ENCODE measurements at regions not wholly inside any gene's neighbourhood (a gene's known extent, or its start where the extent isn't known, plus 50 kb on each side); places are given as distances from the start of the nearest gene placed in this dataset.

- TF ChIP-seq FOXS1 (CRISPR knock-in tag; IDR thresholded peaks at IDR 0.05): no peak
- TF ChIP-seq, protein P1, sequence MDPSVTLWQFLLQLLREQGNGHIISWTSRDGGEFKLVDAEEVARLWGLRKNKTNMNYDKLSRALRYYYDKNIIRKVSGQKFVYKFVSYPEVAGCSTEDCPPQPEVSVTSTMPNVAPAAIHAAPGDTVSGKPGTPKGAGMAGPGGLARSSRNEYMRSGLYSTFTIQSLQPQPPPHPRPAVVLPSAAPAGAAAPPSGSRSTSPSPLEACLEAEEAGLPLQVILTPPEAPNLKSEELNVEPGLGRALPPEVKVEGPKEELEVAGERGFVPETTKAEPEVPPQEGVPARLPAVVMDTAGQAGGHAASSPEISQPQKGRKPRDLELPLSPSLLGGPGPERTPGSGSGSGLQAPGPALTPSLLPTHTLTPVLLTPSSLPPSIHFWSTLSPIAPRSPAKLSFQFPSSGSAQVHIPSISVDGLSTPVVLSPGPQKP (IDR thresholded peaks at IDR 0.05; ENCODE audit: low read depth, low read length): no peak
Measured at GRCh38 chr3:69505770-69506407, 120.0 kb upstream of the FRMD4B start (continued).

GRCh38 chr3:69504232-69504631 is 118.3 kb upstream of the FRMD4B start:
- no peak overlapping the region for H3K27ac ChIP-seq
- H3K9me3 ChIP-seq: no peaks in the 10 kb centered on the region
- 23% methylated on average over 3 of the region's 3 CpGs for WGBS (ENCODE audit: missing lambda C conversion rate)
- ChIA-PET CTCF (no interaction called here), POLR2A (no interaction called here)
- H3K4me1 ChIP-seq: no peaks in the 10 kb centered on the region
- DNase-seq (ENCODE audit: low read depth in 1 of 2, low spot score in 1 of 2) (no peak), FAIRE-seq (no peak), ATAC-seq (no peak)
- TF ChIP-seq PBX3 (IDR thresholded peaks at IDR 0.05) (no peak), HES2 (IDR thresholded peaks at IDR 0.05) (no peak), TFCP2L1 (CRISPR knock-in tag; IDR thresholded peaks at IDR 0.05) (no peak), NFE2L2 (conservative IDR thresholded peaks at IDR 0.05; ENCODE audit: low read length) (no peak), FOXS1 (CRISPR knock-in tag; IDR thresholded peaks at IDR 0.05) (no peak), HDAC2 (IDR thresholded peaks at IDR 0.05) (no peak), MYC (IDR thresholded peaks at IDR 0.05; ENCODE audit: borderline replicate concordance, low read length) (no peak), JUN (IDR thresholded peaks at IDR 0.05) (no peak), EHMT2 (IDR thresholded peaks at IDR 0.05; ENCODE audit: low read depth) (no peak), MAFK (IDR thresholded peaks at IDR 0.05; ENCODE audit: partially characterized antibody) (no peak), ZNF302 (CRISPR knock-in tag; IDR thresholded peaks at IDR 0.05) (no peak), POLR2A (IDR thresholded peaks at IDR 0.05; ENCODE audit: low read length) (no peak), ATOH8 (CRISPR knock-in tag; IDR thresholded peaks at IDR 0.05; ENCODE audit: low read depth) (no peak), NR3C1 (IDR thresholded peaks at IDR 0.05) (no peak), SMC3 (IDR thresholded peaks at IDR 0.05) (no peak)
- TF ChIP-seq, protein P2, sequence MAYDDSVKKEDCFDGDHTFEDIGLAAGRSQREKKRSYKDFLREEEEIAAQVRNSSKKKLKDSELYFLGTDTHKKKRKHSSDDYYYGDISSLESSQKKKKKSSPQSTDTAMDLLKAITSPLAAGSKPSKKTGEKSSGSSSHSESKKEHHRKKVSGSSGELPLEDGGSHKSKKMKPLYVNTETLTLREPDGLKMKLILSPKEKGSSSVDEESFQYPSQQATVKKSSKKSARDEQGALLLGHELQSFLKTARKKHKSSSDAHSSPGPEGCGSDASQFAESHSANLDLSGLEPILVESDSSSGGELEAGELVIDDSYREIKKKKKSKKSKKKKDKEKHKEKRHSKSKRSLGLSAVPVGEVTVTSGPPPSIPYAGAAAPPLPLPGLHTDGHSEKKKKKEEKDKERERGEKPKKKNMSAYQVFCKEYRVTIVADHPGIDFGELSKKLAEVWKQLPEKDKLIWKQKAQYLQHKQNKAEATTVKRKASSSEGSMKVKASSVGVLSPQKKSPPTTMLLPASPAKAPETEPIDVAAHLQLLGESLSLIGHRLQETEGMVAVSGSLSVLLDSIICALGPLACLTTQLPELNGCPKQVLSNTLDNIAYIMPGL (CRISPR knock-in tag; IDR thresholded peaks at IDR 0.05; ENCODE audit: borderline replicate concordance): no peak
- no peak overlapping the region for H3K4me3 ChIP-seq
- H3K4me2 ChIP-seq: no peak overlapping the region

DNA sequence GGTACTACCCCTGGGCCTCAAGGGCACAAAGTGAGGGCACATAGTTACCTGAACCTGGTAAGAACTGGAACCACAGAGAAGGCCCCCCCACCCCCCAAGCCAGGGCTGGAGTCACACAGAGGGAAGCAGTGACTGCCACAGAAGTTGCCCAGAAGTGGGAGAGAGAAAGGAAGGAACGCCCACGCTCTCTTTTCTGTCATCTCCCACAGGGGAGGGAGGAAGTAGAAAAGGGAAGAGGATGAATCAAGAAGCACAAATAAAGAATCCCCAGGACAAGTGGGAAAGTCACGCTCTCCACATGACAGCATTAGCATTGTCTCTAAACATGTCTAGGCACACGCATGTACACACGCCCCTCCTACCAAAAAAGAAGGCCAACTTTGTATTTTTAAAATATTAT is 114.7 kb upstream of the FRMD4B start:
- ChIA-PET POLR2A (no interaction called here), CTCF (interaction anchor here (1.1 kb wide), 1 partner anchor 11 kb away, joined by 4 read pairs; no protein-coding TSS in a partner anchor)
- DNase-seq (ENCODE audit: low read depth in 1 of 2, low spot score in 1 of 2) (no peak), ATAC-seq (no peak), FAIRE-seq (no peak)
- Histone ChIP-seq H3K4me1 (no peaks in the 10 kb centered on the region), H3K27ac (no peak overlapping the region), H3K4me3 (no peak overlapping the region), H3K9me3 (no peaks in the 10 kb centered on the region), H3K4me2 (no peak overlapping the region)
- TF ChIP-seq RNF2 (IDR thresholded peaks at IDR 0.05; ENCODE audit: borderline replicate concordance, low read depth): no peak
- TF ChIP-seq NR3C1 (IDR thresholded peaks at IDR 0.05): no peak
- TF ChIP-seq SREBF2 (IDR thresholded peaks at IDR 0.05): no peak
- no peak for TF ChIP-seq HDAC2 (IDR thresholded peaks at IDR 0.05)
- no peak for TF ChIP-seq CTCF (IDR thresholded peaks at IDR 0.05)
- no peak for TF ChIP-seq TFCP2L1 (CRISPR knock-in tag; IDR thresholded peaks at IDR 0.05)
- WGBS (ENCODE audit: missing lambda C conversion rate): 82% methylated on average over 5 of the region's 5 CpGs
